Right cardiac atrium (tissue), 5 donors: ENCODE measurements at regions not wholly inside any gene's neighbourhood (a gene's known extent, or its start where the extent isn't known, plus 50 kb on each side); places are given as distances from the start of the nearest gene placed in this dataset.
A peak's percentile ranks its signal among the peaks of the same experiment; 100 is the strongest.

Experiments used
- ATAC-seq, 2 donors: fragments of 200-7000 bp; cut with Tn5 transposase; one replicate each; pipeline versions ENCODE4 v1.8.0 to v1.9.1; 2020; ENCODE audit warnings: moderate library complexity in 2 of 2, mild to moderate bottlenecking in 1 of 2
- DNase-seq, 3 donors: peaks; one replicate each; pipeline ENCODE4 v3.0.0-alpha.2; 2020
- H3K27ac ChIP-seq: one replicate; pipeline ENCODE4 v1.5.1; 2013; ENCODE audit warnings: mild to moderate bottlenecking, low read length, control low read depth, moderate library complexity
- H3K27me3 ChIP-seq: one replicate; pipeline ENCODE4 v1.6.1; 2013; ENCODE audit not compliant: control insufficient read depth, insufficient read depth
- H3K4me1 ChIP-seq: one replicate; pipeline ENCODE4 v1.6.1; 2013; ENCODE audit warnings: low read length; ENCODE audit not compliant: control insufficient read depth, insufficient read depth
- H3K4me3 ChIP-seq: one replicate; pipeline ENCODE4 v1.5.1; 2013; ENCODE audit warnings: low read length, control low read depth
- H3K9me3 ChIP-seq: one replicate; pipeline ENCODE4 v1.6.1; 2013; ENCODE audit warnings: low read length; ENCODE audit not compliant: control insufficient read depth
- WGBS: extraction: QIAGEN DNeasy Blood & Tissue Kit; methylation state at CpG from one replicate; pipeline ENCODE4 v1.1.7; 2013; 5-methylcytosine and 5-hydroxymethylcytosine counted together
- intact Hi-C, 4 donors: fragments of 100-400 bp; cut with DNase I; formaldehyde crosslinking; loops; one replicate each; pipeline versions ENCODE4 v1.11.0 to v1.14.0; 2022 to 2023
- donor health status: healthy with polysubstance abuse.
- donor health status: DM: no; HTN: yes; CAD: no.
- donor health status: DM: no; HTN: no; CAD: no.
- donor health status: DM: no; HTN: yes; CAD: no; lungs with severe emphysema.
- donor health status: DM: yes; HTN: yes; CAD: no.

DNA sequence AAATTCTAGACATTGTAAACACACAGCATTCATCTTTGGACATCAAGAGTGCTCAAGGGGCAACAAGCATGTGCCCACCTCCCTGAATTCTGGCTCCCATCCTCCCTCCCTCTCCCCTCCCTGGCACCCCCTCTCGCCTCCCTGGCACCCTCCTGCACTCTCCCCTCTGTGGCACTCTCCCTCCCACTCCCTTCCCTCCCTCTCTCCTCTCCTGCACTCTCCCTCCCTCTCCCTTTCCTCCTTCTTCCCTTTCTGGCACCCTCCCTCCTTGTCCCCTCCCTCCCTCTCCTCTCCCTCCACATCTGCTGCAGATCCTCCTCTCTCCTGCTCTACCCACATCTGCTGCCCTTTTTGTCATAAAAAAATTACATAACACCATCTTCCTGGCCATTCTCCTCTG is 113.0 kb upstream of the SLC22A23 start:
- ATAC-seq (no peak), DNase-seq (no peak)
- H3K4me1 ChIP-seq, result no peaks in the 10 kb centered on the region
- H3K27ac ChIP-seq, result no peak overlapping the region
- no peaks in the 10 kb centered on the region for H3K9me3 ChIP-seq
- intact Hi-C loops, result no loop called here
- H3K27me3 ChIP-seq, result no peaks in the 10 kb centered on the region
- H3K4me3 ChIP-seq, result no peak overlapping the region
- WGBS, result 85% methylated on average over 1 of the region's 1 CpG

DNA sequence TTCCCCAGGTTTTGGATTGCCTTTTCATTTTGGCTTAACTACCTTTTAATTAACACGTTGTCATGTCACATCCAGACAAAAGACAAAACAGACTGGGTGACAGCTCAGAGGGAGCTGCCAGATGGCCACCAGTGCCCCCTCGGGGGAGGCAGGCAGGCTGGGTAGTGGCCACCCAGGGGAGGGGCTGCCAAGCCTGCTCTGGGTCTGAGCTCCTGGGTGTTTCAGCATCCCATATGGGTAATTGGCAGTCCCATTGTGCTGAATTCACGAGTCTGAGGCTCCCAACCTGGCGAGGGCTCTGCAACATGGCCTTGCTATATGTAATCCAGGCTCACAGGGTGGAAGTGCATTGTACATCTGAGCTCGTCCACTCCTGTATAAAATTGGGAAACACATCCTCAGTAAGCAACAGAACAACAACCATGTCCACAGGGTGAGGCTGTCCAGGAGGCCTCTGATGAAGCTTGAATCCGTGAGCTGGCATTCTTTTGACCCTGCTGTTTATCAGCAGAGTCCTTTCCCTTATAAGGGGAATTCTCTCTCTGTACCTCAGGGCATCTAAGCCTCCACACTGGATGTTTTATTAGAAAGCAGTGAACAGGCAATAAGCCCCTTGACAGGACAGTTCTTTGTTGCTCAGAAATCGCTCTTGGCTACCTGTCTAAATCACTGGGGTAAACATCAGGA is 111.7 kb upstream of the SLC22A23 start:
- WGBS, result 65% methylated on average over 7 of the region's 7 CpGs
- no peaks in the 10 kb centered on the region for H3K4me1 ChIP-seq
- DNase-seq (no peak), ATAC-seq (no peak)
- no peaks in the 10 kb centered on the region for H3K9me3 ChIP-seq
- H3K27me3 ChIP-seq, result no peaks in the 10 kb centered on the region
- no peak overlapping the region for H3K4me3 ChIP-seq
- intact Hi-C loops, result no loop called here
- no peak overlapping the region for H3K27ac ChIP-seq

DNA sequence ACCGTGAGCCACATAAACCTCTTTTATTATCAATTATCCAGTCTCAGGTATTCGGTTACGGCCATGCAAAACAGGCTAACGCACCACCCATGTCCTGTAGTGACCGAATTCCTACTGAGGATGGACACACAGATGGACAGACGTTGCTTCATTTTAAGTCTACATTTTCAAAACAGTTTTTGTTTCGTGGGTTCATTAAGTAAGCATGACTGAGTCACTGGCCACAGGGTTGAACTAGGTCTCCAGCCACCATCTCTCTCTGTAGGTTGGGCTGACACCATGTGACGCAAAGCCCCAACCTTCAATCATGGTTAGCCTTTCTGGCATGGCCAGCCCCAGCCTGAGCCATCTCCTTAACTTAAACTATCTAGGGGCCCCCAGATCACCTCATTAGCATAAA is 110.0 kb upstream of the SLC22A23 start:
- no peaks in the 10 kb centered on the region for H3K27me3 ChIP-seq
- no peaks in the 10 kb centered on the region for H3K9me3 ChIP-seq
- no peak overlapping the region for H3K27ac ChIP-seq
- 93% methylated on average over 8 of the region's 8 CpGs for WGBS
- intact Hi-C loops, result no loop called here
- DNase-seq, result no peak
- no peaks in the 10 kb centered on the region for H3K4me1 ChIP-seq
- ATAC-seq, result no peak
- no peak overlapping the region for H3K4me3 ChIP-seq

DNA sequence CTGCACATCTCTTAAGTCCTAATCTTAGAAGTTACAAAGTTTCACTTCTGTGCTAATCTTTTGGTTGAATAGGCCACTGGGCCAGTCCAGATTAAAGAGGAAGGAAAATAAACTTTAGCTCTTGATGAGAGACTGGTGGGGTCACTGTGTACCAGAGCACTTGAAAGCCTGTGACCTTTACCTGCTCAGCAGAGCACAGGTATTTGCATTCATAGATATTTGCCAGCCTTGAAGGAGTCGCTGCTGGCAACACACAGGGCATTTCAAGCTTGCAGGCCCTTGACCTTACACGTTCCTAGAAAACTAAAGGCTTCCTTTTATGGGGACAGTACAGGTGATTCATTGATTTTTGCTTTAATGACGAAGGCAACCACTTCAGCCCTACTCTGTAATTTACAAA is 108.4 kb upstream of the SLC22A23 start:
- Histone ChIP-seq H3K27me3 (no peaks in the 10 kb centered on the region), H3K4me1 (no peaks in the 10 kb centered on the region), H3K27ac (no peak overlapping the region), H3K9me3 (no peaks in the 10 kb centered on the region), H3K4me3 (no peak overlapping the region)
- DNase-seq (no peak), ATAC-seq (no peak)
- 84% methylated on average over 3 of the region's 3 CpGs for WGBS
- intact Hi-C loops, result no loop called here

DNA sequence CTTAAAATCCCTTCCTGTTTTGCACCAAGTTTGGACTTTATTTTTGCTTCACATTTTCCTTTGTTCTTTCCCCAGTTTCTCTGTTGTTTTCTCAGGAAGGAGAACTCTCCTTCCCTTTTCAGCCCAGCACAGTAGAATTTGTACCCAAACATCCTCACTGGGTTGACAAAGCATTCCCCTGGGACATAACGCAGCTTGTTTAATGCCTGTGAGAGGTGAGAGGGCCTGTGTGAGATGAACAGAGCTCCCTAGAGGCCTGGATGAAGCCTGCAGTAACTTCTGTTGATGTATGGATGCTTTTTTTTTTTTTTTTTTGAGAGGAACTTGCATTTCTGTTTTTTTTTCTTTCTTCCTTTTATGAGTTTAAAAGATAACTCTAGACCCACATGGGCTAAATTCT is 104.9 kb upstream of the SLC22A23 start:
- H3K27ac ChIP-seq, result no peak overlapping the region
- H3K27me3 ChIP-seq, result no peaks in the 10 kb centered on the region
- ATAC-seq (peak in 1 of 2 donors; percentile 61), DNase-seq (no peak)
- no peaks in the 10 kb centered on the region for H3K4me1 ChIP-seq
- intact Hi-C loops, result no loop called here
- no peaks in the 10 kb centered on the region for H3K9me3 ChIP-seq
- 43% methylated on average over 1 of the region's 1 CpG for WGBS
- no peak overlapping the region for H3K4me3 ChIP-seq

DNA sequence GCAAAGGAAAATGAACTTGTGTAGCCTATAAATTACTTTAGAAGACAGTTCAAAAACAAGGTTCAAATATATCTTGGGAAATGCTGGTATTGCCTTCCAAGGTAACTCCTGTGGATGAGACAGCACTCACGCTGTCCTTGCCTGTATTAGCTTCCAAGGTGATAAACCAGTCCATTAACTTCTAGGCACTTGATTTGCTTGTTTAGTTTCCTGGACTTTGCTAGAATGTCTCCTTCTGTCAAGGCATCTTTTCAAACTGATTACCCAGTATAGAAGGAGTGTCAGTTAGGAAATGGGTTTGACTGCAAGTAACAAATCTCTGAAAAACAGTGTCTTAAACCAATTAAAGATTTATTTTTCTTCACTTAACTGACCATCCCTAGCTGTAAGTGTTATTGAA is 103.4 kb upstream of the SLC22A23 start:
- 100% methylated on average over 1 of the region's 1 CpG for WGBS
- intact Hi-C loops, result no loop called here

DNA sequence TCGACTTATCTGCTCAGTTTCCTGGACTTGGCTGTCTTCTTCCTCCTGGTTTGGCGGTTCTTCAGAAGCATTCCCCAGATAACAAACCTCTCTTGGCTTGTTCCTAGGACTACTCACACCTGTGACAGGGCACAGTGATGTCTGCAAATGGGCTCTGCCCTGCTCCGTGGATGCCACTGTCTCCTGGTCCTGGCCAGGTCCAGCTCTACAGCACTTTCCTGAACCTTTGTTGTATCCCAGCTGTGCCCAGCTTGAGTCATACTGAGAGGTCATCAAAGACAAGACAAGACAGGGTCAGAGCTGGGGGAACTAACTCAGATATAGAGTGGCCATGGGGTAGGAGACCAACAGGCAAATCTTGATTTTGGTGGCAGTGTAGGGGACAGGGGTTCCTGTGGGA is 102.7 kb upstream of the SLC22A23 start:
- H3K4me3 ChIP-seq, result no peak overlapping the region
- no peak for ATAC-seq
- no peak for DNase-seq
- intact Hi-C loops, result no loop called here
- H3K27me3 ChIP-seq, result no peaks in the 10 kb centered on the region
- H3K27ac ChIP-seq, result no peak overlapping the region
- H3K9me3 ChIP-seq, result no peaks in the 10 kb centered on the region
- H3K4me1 ChIP-seq, result no peaks in the 10 kb centered on the region
- 55% methylated on average over 3 of the region's 3 CpGs for WGBS

More for the DNA sequence above, 103.4 kb upstream of the SLC22A23 start:
- no peaks in the 10 kb centered on the region for H3K9me3 ChIP-seq
- DNase-seq (no peak), ATAC-seq (no peak)
- H3K27ac ChIP-seq, result no peak overlapping the region
- H3K27me3 ChIP-seq, result no peaks in the 10 kb centered on the region
- no peak overlapping the region for H3K4me3 ChIP-seq
- H3K4me1 ChIP-seq, result no peaks in the 10 kb centered on the region

DNA sequence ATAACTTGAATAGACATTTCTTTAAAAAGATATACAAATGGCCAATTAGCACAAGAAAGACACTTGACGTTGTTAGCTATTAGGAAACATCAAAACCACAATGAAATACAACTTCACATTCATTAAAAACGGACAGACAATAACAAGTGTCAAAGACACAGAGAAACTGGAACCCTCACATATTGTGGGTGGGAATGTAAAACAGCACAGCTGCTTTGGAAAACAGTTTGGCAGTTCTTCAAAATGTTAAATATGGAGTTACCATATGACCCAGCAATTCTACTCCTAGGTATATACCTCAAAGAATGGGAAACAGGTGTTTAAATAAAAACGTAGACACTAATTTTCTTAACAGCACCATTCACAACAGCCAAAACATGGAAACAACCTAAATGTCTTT is 100.5 kb upstream of the SLC22A23 start:
- DNase-seq (no peak), ATAC-seq (no peak)
- H3K4me1 ChIP-seq, result no peaks in the 10 kb centered on the region
- intact Hi-C loops, result no loop called here
- 82% methylated on average over 3 of the region's 3 CpGs for WGBS
- H3K27ac ChIP-seq, result no peak overlapping the region
- no peaks in the 10 kb centered on the region for H3K9me3 ChIP-seq
- no peak overlapping the region for H3K4me3 ChIP-seq
- H3K27me3 ChIP-seq, result no peaks in the 10 kb centered on the region

DNA sequence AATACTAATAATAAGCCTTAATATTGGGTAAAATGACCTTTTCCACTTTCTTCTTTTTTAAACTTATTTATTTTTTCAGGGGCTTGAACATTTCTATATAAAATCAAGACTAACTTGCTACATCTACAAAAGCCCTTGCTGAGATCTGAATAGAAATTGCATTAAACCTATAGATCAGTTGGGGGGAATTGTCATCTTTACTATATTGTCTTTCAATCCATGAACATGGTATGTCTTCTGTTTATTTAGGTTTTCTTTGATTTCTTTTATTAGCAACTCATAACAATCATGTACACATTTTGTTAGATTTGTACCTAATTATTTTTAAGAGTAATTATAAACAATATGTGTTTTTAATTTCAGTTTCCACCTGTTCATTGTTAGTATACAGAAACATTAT is 96.4 kb upstream of the SLC22A23 start:
- DNase-seq (no peak), ATAC-seq (no peak)
- H3K9me3 ChIP-seq, result no peaks in the 10 kb centered on the region
- H3K27me3 ChIP-seq, result no peaks in the 10 kb centered on the region
- no peaks in the 10 kb centered on the region for H3K4me1 ChIP-seq
- intact Hi-C loops, result no loop called here
- H3K4me3 ChIP-seq, result no peak overlapping the region
- H3K27ac ChIP-seq, result no peak overlapping the region

DNA sequence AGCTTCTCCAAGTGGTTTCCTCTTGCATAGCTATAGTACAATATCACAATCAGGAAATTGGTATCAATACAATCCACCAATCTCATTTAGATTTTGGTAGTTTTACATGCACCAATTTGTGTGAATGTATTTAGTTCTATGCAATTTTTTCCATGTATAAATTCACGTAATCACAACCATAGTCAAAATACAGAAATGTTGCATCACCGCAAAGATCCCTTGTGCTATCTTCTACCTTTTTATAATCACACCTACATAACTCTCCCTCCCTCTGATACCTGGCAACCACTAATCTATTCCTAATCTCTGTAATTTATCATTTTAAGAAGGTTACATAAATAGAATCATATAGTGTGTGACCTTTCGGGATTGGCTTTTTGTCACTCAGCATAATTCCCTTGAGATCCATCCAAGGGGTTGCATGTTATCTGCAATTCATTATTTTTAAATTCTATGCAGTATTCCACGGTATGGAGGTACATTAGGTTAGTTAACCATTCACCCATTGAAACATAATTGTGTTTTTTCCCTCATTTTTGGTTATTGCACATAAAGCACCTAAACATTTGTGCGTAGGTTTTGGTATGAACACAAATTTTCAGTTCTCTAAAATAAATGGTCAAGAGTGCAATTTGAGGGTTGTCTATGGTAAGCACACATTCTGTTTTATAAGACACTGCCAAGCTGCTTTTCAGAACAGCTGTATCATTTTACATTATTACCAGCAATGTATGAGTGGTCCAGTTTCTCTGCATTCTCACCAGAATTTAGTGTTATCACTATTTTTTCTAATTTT is 95.1 kb upstream of the SLC22A23 start:
- intact Hi-C loops, result no loop called here
- Histone ChIP-seq H3K27me3 (no peaks in the 10 kb centered on the region), H3K27ac (no peak overlapping the region), H3K9me3 (no peaks in the 10 kb centered on the region), H3K4me3 (no peak overlapping the region), H3K4me1 (no peaks in the 10 kb centered on the region)
- ATAC-seq (no peak), DNase-seq (no peak)
- WGBS, result 81% methylated on average over 5 of the region's 5 CpGs

DNA sequence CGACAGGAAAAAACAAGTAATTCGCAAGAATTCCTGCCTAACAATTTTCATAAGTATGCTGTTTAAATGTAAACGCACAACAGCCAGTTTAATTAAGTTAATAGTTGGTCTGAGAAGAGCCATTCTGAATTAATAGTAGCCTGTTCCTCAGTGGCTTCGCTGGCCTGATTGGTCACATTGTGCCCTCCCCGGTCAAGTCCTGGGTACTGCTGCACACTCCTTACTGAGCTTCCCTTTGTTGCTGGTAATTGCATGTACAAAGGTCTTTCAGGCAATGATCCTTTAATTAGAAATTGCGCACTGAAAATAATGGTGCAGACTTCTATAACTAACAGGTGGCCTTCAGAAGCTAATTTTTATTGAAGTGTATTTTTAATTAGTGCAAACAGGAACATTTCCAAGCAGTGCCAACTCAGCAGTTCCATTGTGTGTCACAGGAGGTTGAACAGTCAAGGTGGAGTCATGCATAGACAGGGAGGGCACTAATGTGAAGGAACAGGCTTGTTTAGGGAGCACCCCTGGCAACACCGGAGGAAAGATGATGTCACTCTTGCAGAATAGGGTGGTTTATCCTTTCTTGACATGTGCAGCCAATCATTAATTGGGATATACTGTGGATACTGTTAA is 92.6 kb upstream of the SLC22A23 start:
- H3K27me3 ChIP-seq, result no peaks in the 10 kb centered on the region
- H3K9me3 ChIP-seq, result no peaks in the 10 kb centered on the region
- DNase-seq (no peak), ATAC-seq (no peak)
- H3K4me1 ChIP-seq, result no peaks in the 10 kb centered on the region
- intact Hi-C loops, result no loop called here
- H3K27ac ChIP-seq, result no peak overlapping the region
- WGBS, result 85% methylated on average over 7 of the region's 7 CpGs
- no peak overlapping the region for H3K4me3 ChIP-seq
